GM12878 (cell line): ENCODE measurements at regions not wholly inside any gene's neighbourhood (a gene's known extent, or its start where the extent isn't known, plus 50 kb on each side); places are given as distances from the start of the nearest gene placed in this dataset.

Experiments used
- ATAC-seq: fragments of 200-7000 bp; cut with Tn5 transposase; 3 replicates; pipeline ENCODE4 v1.9.1; 2020; ENCODE audit warnings: mild to moderate bottlenecking, moderate library complexity
- BruUV-seq: library from RNA; stranded (reverse); fragments of 400-500 nt; replicated peaks from 2 replicates; lab custom pipeline; 2021; lab: Mats Ljungman, UMichigan
- CTCF ChIA-PET: fragments of 300-600 bp; sonication (Branson Sonifier 250); formaldehyde crosslinking; extraction: SDS; loops from one replicate; lab custom pipeline; 2021; ENCODE audit warnings: inconsistent platforms; lab: Yijun Ruan, JAX
- POLR2A ChIA-PET: fragments of 350-600 bp; formaldehyde crosslinking; extraction: SDS; loops from one replicate; lab custom pipeline; 2021; ENCODE audit warnings: inconsistent platforms; lab: Charles Lee
- RAD21 ChIA-PET: fragments of 300-600 bp; sonication (Branson Sonifier 250); formaldehyde crosslinking; loops from one replicate; lab custom pipeline; 2023; ENCODE audit warnings: antibody characterized with exemption; ENCODE audit not compliant: unreplicated experiment; lab: Charles Lee
- SMC1A ChIA-PET: fragments of 300-600 bp; sonication (Branson Sonifier 250); formaldehyde crosslinking; loops from one replicate; lab custom pipeline; 2023; ENCODE audit not compliant: unreplicated experiment, uncharacterized antibody; lab: Charles Lee
- DNase-seq: peaks from one replicate; pipeline ENCODE4 v3.0.0-alpha.2; 2011; ENCODE audit warnings: low read depth, low spot score
- FAIRE-seq: peaks from 3 replicates; lab custom pipeline; 2011; peaks lifted over from hg19 to GRCh38; lab: Jason Lieb, UNC
- H2AFZ ChIP-seq: 2 replicates; pipeline ENCODE4 v1.6.0; 2011; ENCODE audit warnings: low read depth, low read length, control low read depth; ENCODE audit not compliant: control insufficient read depth
- H3K27ac ChIP-seq: 2 replicates; pipeline ENCODE4 v1.5.1; 2011; ENCODE audit warnings: control low read depth; ENCODE audit not compliant: control insufficient read depth, insufficient read depth
- H3K27me3 ChIP-seq, 2 experiments: replicated peaks in 1 of 2; 2 replicates each; pipeline versions ENCODE4 v1.6.0 to v1.6.1; 2011; ENCODE audit warnings: low read length in 1 of 2; ENCODE audit not compliant: control insufficient read depth in 2 of 2, insufficient read depth in 2 of 2
- H3K36me3 ChIP-seq, 2 experiments: 2 replicates each; pipeline ENCODE4 v1.5.1; 2011; ENCODE audit warnings: low read length in 1 of 2; ENCODE audit not compliant: control insufficient read depth in 2 of 2, insufficient read depth in 2 of 2
- H3K4me1 ChIP-seq: 2 replicates; pipeline ENCODE4 v1.6.1; 2011; ENCODE audit warnings: mild to moderate bottlenecking, low read length, moderate library complexity, mixed read lengths; ENCODE audit not compliant: control insufficient read depth, insufficient read depth
- H3K4me2 ChIP-seq: 2 replicates; pipeline ENCODE4 v1.6.0; 2011; ENCODE audit warnings: control low read depth; ENCODE audit not compliant: control insufficient read depth, insufficient read depth
- H3K4me3 ChIP-seq: fragments of 200-600 bp; sonication (generic); 2 replicates; pipeline ENCODE4 v1.5.1; 2016
- H3K79me2 ChIP-seq: 2 replicates; pipeline ENCODE4 v1.6.0; 2011; ENCODE audit warnings: low read length; ENCODE audit not compliant: control insufficient read depth, insufficient read depth
- H3K9ac ChIP-seq: 2 replicates; pipeline ENCODE4 v1.8.0; 2011; ENCODE audit warnings: low read length, control low read depth, mixed read lengths; ENCODE audit not compliant: control insufficient read depth, insufficient read depth
- H3K9me3 ChIP-seq: replicated peaks from 3 replicates; pipeline ENCODE4 v1.5.1; 2011; ENCODE audit warnings: mild to moderate bottlenecking, low read length; ENCODE audit not compliant: control insufficient read depth, insufficient read depth
- H4K20me1 ChIP-seq: 2 replicates; pipeline ENCODE4 v1.6.0; 2011; ENCODE audit not compliant: control insufficient read depth, insufficient read depth
- CBX3 ChIP-seq: fragments of 200-600 bp; sonication (generic); IDR thresholded peaks from 2 replicates; pipeline ENCODE4 v1.6.1; 2016; ENCODE audit warnings: low read depth, borderline replicate concordance
- DPF2 ChIP-seq: fragments of 450-650 bp; IDR thresholded peaks from 2 replicates; pipeline ENCODE4 v1.6.1; 2017; ENCODE audit warnings: mild to moderate bottlenecking
- GABPA ChIP-seq: IDR thresholded peaks from 2 replicates; pipeline ENCODE4 v1.6.1; 2014; ENCODE audit warnings: antibody characterized with exemption, low read depth, mild to moderate bottlenecking, inconsistent platforms
- JUND ChIP-seq: IDR thresholded peaks from 2 replicates; pipeline ENCODE4 v1.6.1; 2012; ENCODE audit warnings: low read depth, mild to moderate bottlenecking, low read length, improper control_type of control experiment, moderate library complexity
- KAT2A ChIP-seq: conservative IDR thresholded peaks from 2 replicates; pipeline ENCODE4 v1.6.1; 2011; ENCODE audit warnings: low read depth, low read length; ENCODE audit not compliant: control insufficient read depth
- LARP7 ChIP-seq: fragments of 450-650 bp; IDR thresholded peaks from 2 replicates; pipeline ENCODE4 v1.6.1; 2017; ENCODE audit warnings: mild to moderate bottlenecking
- PML ChIP-seq: IDR thresholded peaks from 2 replicates; pipeline ENCODE4 v1.6.1; 2012; ENCODE audit warnings: low read length, inconsistent platforms
- RFX5 ChIP-seq: IDR thresholded peaks from 2 replicates; pipeline ENCODE4 v1.6.1; 2011; ENCODE audit warnings: low read depth, low read length, improper control_type of control experiment
- SUPT20H ChIP-seq: IDR thresholded peaks from 2 replicates; pipeline ENCODE4 v1.6.1; 2011; ENCODE audit warnings: low read depth, mild to moderate bottlenecking, low read length, moderate library complexity, borderline replicate concordance; ENCODE audit not compliant: control insufficient read depth
- YBX1 ChIP-seq: fragments of 450-650 bp; IDR thresholded peaks from 2 replicates; pipeline ENCODE4 v1.6.1; 2016; ENCODE audit warnings: antibody characterized with exemption
- WGBS: methylation state at CpG from one replicate; pipeline ENCODE4 v1.1.6; 2016; ENCODE audit warnings: low lambda C conversion rate; ENCODE audit not compliant: insufficient replicate concordance, insufficient coverage; ENCODE audit errors: missing lambda C conversion rate; 5-methylcytosine and 5-hydroxymethylcytosine counted together
- in situ Hi-C: fragments of 300-500 bp; cut with MboI; formaldehyde crosslinking; loops from 9 replicates; pipeline ENCODE4 v1.14.3; 2018; ENCODE audit warnings: mixed read lengths
- intact Hi-C: fragments of 100-400 bp; cut with micrococcal nuclease; formaldehyde crosslinking; loops from one replicate; pipeline ENCODE4 v1.14.2; 2022; ENCODE audit not compliant: unreplicated experiment
- TF ChIP-seq, protein P1 (sequence below): IDR thresholded peaks from 2 replicates; pipeline ENCODE4 v1.6.1; 2011; ENCODE audit warnings: low read depth, low read length, improper control_type of control experiment, borderline replicate concordance
- TF ChIP-seq, protein P2 (sequence below): fragments of 450-650 bp; formaldehyde crosslinking; IDR thresholded peaks from 2 replicates; pipeline ENCODE4 v1.4.0; 2022; ENCODE audit warnings: mild to moderate bottlenecking, moderate library complexity
- TF ChIP-seq, protein P3 (sequence below): fragments of 450-650 bp; IDR thresholded peaks from 2 replicates; pipeline ENCODE4 v1.6.1; 2017; ENCODE audit warnings: mild to moderate bottlenecking
- TF ChIP-seq, protein P4 (sequence below): IDR thresholded peaks from 2 replicates; pipeline ENCODE4 v1.6.1; 2011; ENCODE audit warnings: low read depth, mild to moderate bottlenecking, low read length, moderate library complexity, borderline replicate concordance; ENCODE audit errors: extremely low read depth

DNA sequence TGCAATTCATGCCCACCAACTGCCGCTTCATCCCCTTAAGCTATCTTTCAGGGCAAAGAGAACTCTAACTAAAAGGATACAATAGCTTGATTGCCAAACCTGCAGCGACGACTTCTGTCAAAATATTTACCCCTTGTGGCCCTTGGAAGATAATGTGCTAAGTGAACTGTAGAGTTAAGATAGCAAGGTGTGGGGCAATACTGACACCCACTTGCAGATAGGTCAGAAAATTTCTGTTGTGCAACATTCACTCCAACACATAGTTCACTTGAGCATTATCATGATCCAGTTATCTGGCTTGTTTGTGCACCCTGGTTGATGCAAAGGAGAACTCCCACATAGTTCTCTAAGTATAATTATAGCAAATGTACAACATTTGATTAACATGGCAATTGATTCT lies 55.6 kb downstream of the RHOXF2B start:
- BruUV-seq: no TSS peak
- intact Hi-C loops (no loop called here), in situ Hi-C loops (no loop called here)
- Histone ChIP-seq H4K20me1 (no peaks in the 10 kb centered on the region), H3K9ac (no peak overlapping the region), H3K4me2 (no peak overlapping the region), H3K36me3 (no peaks in the 10 kb centered on the region), H3K79me2 (no peaks in the 10 kb centered on the region), H3K4me3 (no peak overlapping the region), H3K27me3 (no peaks in the 10 kb centered on the region; a peak in 1 of 4 replicates), H2AFZ (no peak overlapping the region), H3K9me3 (no peaks in the 10 kb centered on the region; the same call in 2 of the 3 replicates), H3K27ac (no peak overlapping the region), H3K4me1 (no peaks in the 10 kb centered on the region)
- ChIA-PET RAD21 (no interaction called here), POLR2A (interaction anchor here (1.1 kb wide), 1 partner anchor 15 kb away, joined by 3 read pairs; no protein-coding TSS in a partner anchor), CTCF (interaction anchor here (1.2 kb wide), 1 partner anchor 192 kb away, joined by 3 read pairs; no protein-coding TSS in a partner anchor), SMC1A (interaction anchor here (0.9 kb wide), 1 partner anchor 42 kb away, joined by 4 read pairs; no protein-coding TSS in a partner anchor)
- TF ChIP-seq YBX1 (no peak), SUPT20H (no peak), CBX3 (no peak), PML (no peak), RFX5 (no peak), KAT2A (no peak), JUND (no peak), GABPA (no peak), LARP7 (no peak), DPF2 (no peak)
- TF ChIP-seq, protein P1, sequence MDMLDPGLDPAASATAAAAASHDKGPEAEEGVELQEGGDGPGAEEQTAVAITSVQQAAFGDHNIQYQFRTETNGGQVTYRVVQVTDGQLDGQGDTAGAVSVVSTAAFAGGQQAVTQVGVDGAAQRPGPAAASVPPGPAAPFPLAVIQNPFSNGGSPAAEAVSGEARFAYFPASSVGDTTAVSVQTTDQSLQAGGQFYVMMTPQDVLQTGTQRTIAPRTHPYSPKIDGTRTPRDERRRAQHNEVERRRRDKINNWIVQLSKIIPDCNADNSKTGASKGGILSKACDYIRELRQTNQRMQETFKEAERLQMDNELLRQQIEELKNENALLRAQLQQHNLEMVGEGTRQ: no peak
- TF ChIP-seq, protein P2, sequence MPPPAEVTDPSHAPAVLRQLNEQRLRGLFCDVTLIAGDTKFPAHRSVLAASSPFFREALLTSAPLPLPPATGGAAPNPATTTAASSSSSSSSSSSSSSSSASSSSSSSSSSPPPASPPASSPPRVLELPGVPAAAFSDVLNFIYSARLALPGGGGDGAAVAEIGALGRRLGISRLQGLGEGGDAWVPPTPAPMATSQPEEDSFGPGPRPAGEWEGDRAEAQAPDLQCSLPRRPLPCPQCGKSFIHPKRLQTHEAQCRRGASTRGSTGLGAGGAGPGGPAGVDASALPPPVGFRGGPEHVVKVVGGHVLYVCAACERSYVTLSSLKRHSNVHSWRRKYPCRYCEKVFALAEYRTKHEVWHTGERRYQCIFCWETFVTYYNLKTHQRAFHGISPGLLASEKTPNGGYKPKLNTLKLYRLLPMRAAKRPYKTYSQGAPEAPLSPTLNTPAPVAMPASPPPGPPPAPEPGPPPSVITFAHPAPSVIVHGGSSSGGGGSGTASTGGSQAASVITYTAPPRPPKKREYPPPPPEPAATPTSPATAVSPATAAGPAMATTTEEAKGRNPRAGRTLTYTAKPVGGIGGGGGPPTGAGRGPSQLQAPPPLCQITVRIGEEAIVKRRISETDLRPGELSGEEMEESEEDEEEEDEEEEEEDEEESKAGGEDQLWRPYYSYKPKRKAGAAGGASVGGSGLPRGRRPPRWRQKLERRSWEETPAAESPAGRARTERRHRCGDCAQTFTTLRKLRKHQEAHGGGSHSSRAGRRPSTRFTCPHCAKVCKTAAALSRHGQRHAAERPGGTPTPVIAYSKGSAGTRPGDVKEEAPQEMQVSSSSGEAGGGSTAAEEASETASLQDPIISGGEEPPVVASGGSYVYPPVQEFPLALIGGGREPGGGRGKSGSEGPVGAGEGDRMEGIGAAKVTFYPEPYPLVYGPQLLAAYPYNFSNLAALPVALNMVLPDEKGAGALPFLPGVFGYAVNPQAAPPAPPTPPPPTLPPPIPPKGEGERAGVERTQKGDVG: no peak
- TF ChIP-seq, protein P3, sequence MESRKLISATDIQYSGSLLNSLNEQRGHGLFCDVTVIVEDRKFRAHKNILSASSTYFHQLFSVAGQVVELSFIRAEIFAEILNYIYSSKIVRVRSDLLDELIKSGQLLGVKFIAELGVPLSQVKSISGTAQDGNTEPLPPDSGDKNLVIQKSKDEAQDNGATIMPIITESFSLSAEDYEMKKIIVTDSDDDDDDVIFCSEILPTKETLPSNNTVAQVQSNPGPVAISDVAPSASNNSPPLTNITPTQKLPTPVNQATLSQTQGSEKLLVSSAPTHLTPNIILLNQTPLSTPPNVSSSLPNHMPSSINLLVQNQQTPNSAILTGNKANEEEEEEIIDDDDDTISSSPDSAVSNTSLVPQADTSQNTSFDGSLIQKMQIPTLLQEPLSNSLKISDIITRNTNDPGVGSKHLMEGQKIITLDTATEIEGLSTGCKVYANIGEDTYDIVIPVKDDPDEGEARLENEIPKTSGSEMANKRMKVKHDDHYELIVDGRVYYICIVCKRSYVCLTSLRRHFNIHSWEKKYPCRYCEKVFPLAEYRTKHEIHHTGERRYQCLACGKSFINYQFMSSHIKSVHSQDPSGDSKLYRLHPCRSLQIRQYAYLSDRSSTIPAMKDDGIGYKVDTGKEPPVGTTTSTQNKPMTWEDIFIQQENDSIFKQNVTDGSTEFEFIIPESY: no peak
- TF ChIP-seq, protein P4, sequence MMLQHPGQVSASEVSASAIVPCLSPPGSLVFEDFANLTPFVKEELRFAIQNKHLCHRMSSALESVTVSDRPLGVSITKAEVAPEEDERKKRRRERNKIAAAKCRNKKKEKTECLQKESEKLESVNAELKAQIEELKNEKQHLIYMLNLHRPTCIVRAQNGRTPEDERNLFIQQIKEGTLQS: no peak
- 47% methylated on average over 3 of the region's 3 CpGs for WGBS
- FAIRE-seq: no peak
- no peak for DNase-seq
- no peak for ATAC-seq
